ENCODE measurements at regions not wholly inside any gene's neighbourhood (a gene's known extent, or its start where the extent isn't known, plus 50 kb on each side); places are given as distances from the start of the nearest gene placed in this dataset.

- H3K4me3 ChIP-seq (ENCODE audit: low read length) = no peak overlapping the region
- no peak overlapping the region for H3K27ac ChIP-seq (ENCODE audit: low read length)
- TF ChIP-seq EZH2 (IDR thresholded peaks at IDR 0.05; ENCODE audit: borderline replicate concordance, insufficient read depth, low read length, poor library complexity, severe bottlenecking) (no peak), POLR2AphosphoS5 (IDR thresholded peaks at IDR 0.05) (no peak), CTCF (IDR thresholded peaks at IDR 0.05; ENCODE audit: poor library complexity, severe bottlenecking) (no peak), SMC3 (conservative IDR thresholded peaks at IDR 0.05; ENCODE audit: poor library complexity) (no peak)
- H2AFZ ChIP-seq (ENCODE audit: low read depth, low read length) = no peak overlapping the region
- no peaks in the 10 kb centered on the region for H3F3A ChIP-seq (ENCODE audit: insufficient read depth, low read length, poor library complexity, severe bottlenecking)
- H3K36me3 ChIP-seq (ENCODE audit: insufficient read depth, low read length) = no peaks in the 10 kb centered on the region
- H3K27me3 ChIP-seq (ENCODE audit: insufficient read depth, low read depth, low read length) = no peaks in the 10 kb centered on the region
- no peaks in the 10 kb centered on the region for H4K20me1 ChIP-seq (ENCODE audit: insufficient read depth)
- H3K9ac ChIP-seq (ENCODE audit: low read length) = no peak overlapping the region
- no peaks in the 10 kb centered on the region for H3K9me2 ChIP-seq (ENCODE audit: insufficient read depth, low read length)
- H3K4me2 ChIP-seq (ENCODE audit: low read length) = no peak overlapping the region
- peaks cover 10% of the 10 kb centered on the region for H3K9me3 ChIP-seq (ENCODE audit: low read length)
- H3K79me2 ChIP-seq (replicated peaks; ENCODE audit: insufficient read depth, low read length) = no peaks in the 10 kb centered on the region
Measured at GRCh38 chr16:25487888-25488287, 203.9 kb upstream of the HS3ST4 start.

- no peaks in the 10 kb centered on the region for H3K9me2 ChIP-seq (ENCODE audit: insufficient read depth, low read length)
- no peak overlapping the region for H2AFZ ChIP-seq (ENCODE audit: low read depth, low read length)
Measured at GRCh38 chr16:25481636-25482035, 210.1 kb upstream of the HS3ST4 start.

More at GRCh38 chr16:25481636-25482035, 210.1 kb upstream of the HS3ST4 start:
- H3K4me3 ChIP-seq (ENCODE audit: low read length) = no peak overlapping the region
- no peak for TF ChIP-seq REST (IDR thresholded peaks at IDR 0.05; ENCODE audit: borderline replicate concordance)
- TF ChIP-seq CTCF (IDR thresholded peaks at IDR 0.05; ENCODE audit: poor library complexity, severe bottlenecking) = no peak
- TF ChIP-seq EP300 (conservative IDR thresholded peaks at IDR 0.05; ENCODE audit: poor library complexity, severe bottlenecking) = no peak
- no peak for TF ChIP-seq SMC3 (conservative IDR thresholded peaks at IDR 0.05; ENCODE audit: poor library complexity)
- TF ChIP-seq MXI1 (conservative IDR thresholded peaks at IDR 0.05; ENCODE audit: poor library complexity, severe bottlenecking) = no peak
- no peak for TF ChIP-seq RAD21 (conservative IDR thresholded peaks at IDR 0.05)
- no peak for TF ChIP-seq TAF1 (IDR thresholded peaks at IDR 0.05; ENCODE audit: low read depth)
- no peak for TF ChIP-seq EZH2 (IDR thresholded peaks at IDR 0.05; ENCODE audit: borderline replicate concordance, insufficient read depth, low read length, poor library complexity, severe bottlenecking)
- TF ChIP-seq POLR2AphosphoS5 (IDR thresholded peaks at IDR 0.05) = no peak
- no peaks in the 10 kb centered on the region for H3K27me3 ChIP-seq (ENCODE audit: insufficient read depth, low read depth, low read length)
- H3K9me3 ChIP-seq (ENCODE audit: low read length) = no peaks in the 10 kb centered on the region
- no peaks in the 10 kb centered on the region for H3K36me3 ChIP-seq (ENCODE audit: insufficient read depth, low read length)
- no peaks in the 10 kb centered on the region for H3K79me2 ChIP-seq (replicated peaks; ENCODE audit: insufficient read depth, low read length)
- no peak overlapping the region for H3K27ac ChIP-seq (ENCODE audit: low read length)
- H3K4me2 ChIP-seq (ENCODE audit: low read length) = no peak overlapping the region
- no peak overlapping the region for H3K9ac ChIP-seq (ENCODE audit: low read length)
- no peaks in the 10 kb centered on the region for H3F3A ChIP-seq (ENCODE audit: insufficient read depth, low read length, poor library complexity, severe bottlenecking)
- H4K20me1 ChIP-seq (ENCODE audit: insufficient read depth) = no peaks in the 10 kb centered on the region

Measured in neural cell (in vitro differentiated cells).